Stomach (tissue), 8 donors: ENCODE measurements at regions not wholly inside any gene's neighbourhood (a gene's known extent, or its start where the extent isn't known, plus 50 kb on each side); places are given as distances from the start of the nearest gene placed in this dataset.

Experiments used
- DNase-seq, 2 donors: peaks; one replicate each; pipeline versions ENCODE4 v3.0.0 to v3.0.0-alpha.2; 2013 to 2019
- H3K27ac ChIP-seq, 5 donors: fragments of 200-600 bp in 4 of 5; sonication (generic) in 4 of 5; one replicate each; pipeline ENCODE4 v1.5.1; 2013 to 2019; ENCODE audit warnings: mild to moderate bottlenecking in 1 of 5, moderate library complexity in 1 of 5
- H3K27me3 ChIP-seq, 3 donors: fragments of 200-600 bp; sonication (generic); one replicate each; pipeline ENCODE4 v1.5.1; 2017 to 2019; ENCODE audit warnings: mixed run types in 1 of 3
- H3K36me3 ChIP-seq, 4 donors: fragments of 200-600 bp; sonication (generic); 1 replicate in 3 of 4; 2 replicates in 1 of 4; pipeline ENCODE4 v1.5.1; 2016 to 2019
- H3K4me1 ChIP-seq, 4 donors: fragments of 200-600 bp; sonication (generic); one replicate each; pipeline ENCODE4 v1.5.1; 2016 to 2019
- H3K4me3 ChIP-seq, 4 donors: fragments of 200-600 bp; sonication (generic) in 3 of 4; one replicate each; pipeline ENCODE4 v1.5.1; 2016 to 2019; ENCODE audit warnings: mild to moderate bottlenecking in 1 of 4
- H3K9me3 ChIP-seq, 4 donors: fragments of 200-600 bp; sonication (generic); one replicate each; pipeline ENCODE4 v1.5.1; 2016 to 2019
- EP300 ChIP-seq: sonication (generic); formaldehyde crosslinking; IDR thresholded peaks from one replicate; pipeline ENCODE4 v1.6.1; 2017; ENCODE audit warnings: antibody characterized with exemption
- POLR2A ChIP-seq, 4 donors: fragments of 450-650 bp; IDR thresholded peaks; one replicate each; pipeline ENCODE4 v1.6.1; 2016; ENCODE audit warnings: antibody characterized with exemption in 4 of 4, control low read depth in 2 of 4, mild to moderate bottlenecking in 1 of 4, moderate library complexity in 1 of 4
- POLR2AphosphoS5 ChIP-seq, 3 donors: sonication (generic); formaldehyde crosslinking; IDR thresholded peaks; one replicate each; pipeline ENCODE4 v1.6.1; 2016; ENCODE audit warnings: antibody characterized with exemption in 3 of 3
- WGBS, 5 donors: extraction: QIAGEN DNeasy Blood & Tissue Kit in 3 of 5; methylation state at CpG; one replicate each; pipeline versions ENCODE4 v1.1.5 to v1.1.7; 2013 to 2018; 5-methylcytosine and 5-hydroxymethylcytosine counted together
- intact Hi-C: fragments of 100-400 bp; cut with DNase I; formaldehyde crosslinking; loops from one replicate; pipeline ENCODE4 v1.15.1; 2023; ENCODE audit warnings: low total_unique reads
- TF ChIP-seq, protein P1 (sequence below), 7 experiments: fragments of 450-650 bp in 4 of 7; fragments of 200-600 bp in 3 of 7; sonication (generic) in 3 of 7; IDR thresholded peaks; one replicate each; pipeline ENCODE4 v1.5.1; 2016 to 2019; ENCODE audit warnings: antibody characterized with exemption in 7 of 7, control low read depth in 2 of 7, mild to moderate bottlenecking in 1 of 7
- donor health status: healthy with polysubstance abuse.
- donor health status: Bipolar disorder and iron deficiency.
- donor health status: healthy.

DNA sequence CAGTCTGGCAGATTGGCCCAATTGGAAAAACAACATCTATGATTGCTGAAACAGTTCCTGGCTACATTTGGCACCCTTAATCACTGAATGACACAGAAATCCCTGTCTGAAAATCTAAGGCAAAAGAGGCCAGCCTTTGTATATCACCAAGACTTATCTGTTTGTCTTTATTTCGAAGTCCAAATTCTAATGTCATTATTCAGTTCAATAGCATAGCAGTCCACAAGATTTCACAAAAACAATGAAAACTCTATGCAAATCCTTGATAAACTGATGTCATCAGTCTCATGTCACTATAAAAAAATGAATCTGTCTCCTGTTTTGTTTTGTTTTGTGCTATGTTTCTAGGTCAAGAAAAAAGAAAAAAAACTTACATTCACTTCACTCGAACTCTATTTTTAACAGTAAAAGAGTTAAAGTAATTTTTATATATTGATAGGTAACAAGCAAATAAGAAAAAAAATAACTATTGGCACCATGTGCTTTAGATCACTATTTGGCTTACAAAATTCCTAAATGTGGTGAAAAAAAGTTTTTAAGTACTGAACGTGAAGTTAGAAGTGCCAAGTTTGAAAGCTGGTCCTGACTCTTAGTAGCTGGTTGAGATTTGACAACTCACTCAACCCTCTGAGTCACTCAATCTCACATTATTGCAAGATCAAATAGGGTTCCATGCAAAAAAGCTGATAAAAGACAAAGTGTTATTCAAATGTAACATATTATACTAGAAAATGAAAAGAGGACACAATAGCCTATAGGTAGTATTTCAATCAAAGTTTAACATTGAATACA is 359.3 kb downstream of the IRS1 start:
- TF ChIP-seq POLR2A (IDR thresholded peaks at IDR 0.05), result no peak
- TF ChIP-seq, protein P1, sequence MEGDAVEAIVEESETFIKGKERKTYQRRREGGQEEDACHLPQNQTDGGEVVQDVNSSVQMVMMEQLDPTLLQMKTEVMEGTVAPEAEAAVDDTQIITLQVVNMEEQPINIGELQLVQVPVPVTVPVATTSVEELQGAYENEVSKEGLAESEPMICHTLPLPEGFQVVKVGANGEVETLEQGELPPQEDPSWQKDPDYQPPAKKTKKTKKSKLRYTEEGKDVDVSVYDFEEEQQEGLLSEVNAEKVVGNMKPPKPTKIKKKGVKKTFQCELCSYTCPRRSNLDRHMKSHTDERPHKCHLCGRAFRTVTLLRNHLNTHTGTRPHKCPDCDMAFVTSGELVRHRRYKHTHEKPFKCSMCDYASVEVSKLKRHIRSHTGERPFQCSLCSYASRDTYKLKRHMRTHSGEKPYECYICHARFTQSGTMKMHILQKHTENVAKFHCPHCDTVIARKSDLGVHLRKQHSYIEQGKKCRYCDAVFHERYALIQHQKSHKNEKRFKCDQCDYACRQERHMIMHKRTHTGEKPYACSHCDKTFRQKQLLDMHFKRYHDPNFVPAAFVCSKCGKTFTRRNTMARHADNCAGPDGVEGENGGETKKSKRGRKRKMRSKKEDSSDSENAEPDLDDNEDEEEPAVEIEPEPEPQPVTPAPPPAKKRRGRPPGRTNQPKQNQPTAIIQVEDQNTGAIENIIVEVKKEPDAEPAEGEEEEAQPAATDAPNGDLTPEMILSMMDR (IDR thresholded peaks at IDR 0.05), result no peak
- no peak for TF ChIP-seq POLR2AphosphoS5 (IDR thresholded peaks at IDR 0.05)
- no peak for TF ChIP-seq EP300
- Histone ChIP-seq H3K9me3 (no peaks in the 10 kb centered on the region), H3K27ac (peak overlapping the region in 1 of 5 donors; percentile 14), H3K36me3 (no peaks in the 10 kb centered on the region), H3K27me3 (no peaks in the 10 kb centered on the region), H3K4me3 (no peak overlapping the region), H3K4me1 (peaks cover 0 to 8% (median 2%) of the 10 kb centered on the region in 4 donors)
- DNase-seq, result no peak
- WGBS, 5 donors, result 43 to 55% (median 47%) methylated on average over 3 of the region's 3 CpGs
- intact Hi-C loops, result no loop called here

DNA sequence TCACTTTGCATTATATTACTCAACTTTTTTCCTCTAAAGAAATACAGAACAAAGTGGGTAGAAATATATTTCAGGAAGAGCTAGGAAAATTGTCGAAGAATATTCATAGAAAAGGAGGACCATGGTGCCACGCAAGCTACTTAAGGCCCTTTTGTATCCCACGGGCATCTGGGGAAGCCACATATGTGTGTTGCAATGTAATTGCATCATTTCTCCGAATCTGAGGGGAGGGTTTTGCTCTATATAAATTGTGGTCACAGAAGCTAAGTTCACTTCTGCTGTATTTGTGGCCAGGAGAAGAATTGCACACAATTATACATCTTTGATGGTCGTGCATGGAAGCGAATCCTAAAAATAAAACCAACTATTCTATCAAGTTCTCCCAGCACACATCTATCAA is 360.3 kb downstream of the IRS1 start:
- intact Hi-C loops, result no loop called here
- Histone ChIP-seq H3K27me3 (no peaks in the 10 kb centered on the region), H3K36me3 (no peaks in the 10 kb centered on the region), H3K4me1 (peaks cover 0 to 2% (median 0%) of the 10 kb centered on the region in 4 donors), H3K9me3 (no peaks in the 10 kb centered on the region), H3K27ac (no peak overlapping the region), H3K4me3 (no peak overlapping the region)
- TF ChIP-seq, protein P1 (IDR thresholded peaks at IDR 0.05), result no peak
- TF ChIP-seq POLR2A (IDR thresholded peaks at IDR 0.05) (no peak), EP300 (no peak), POLR2AphosphoS5 (IDR thresholded peaks at IDR 0.05) (no peak)
- WGBS, 5 donors, result 78 to 88% (median 88%) methylated on average over 6 of the region's 6 CpGs
- no peak for DNase-seq

- Histone ChIP-seq H3K36me3 (no peaks in the 10 kb centered on the region), H3K4me3 (no peak overlapping the region), H3K27ac (no peak overlapping the region), H3K4me1 (no peaks in the 10 kb centered on the region), H3K27me3 (no peaks in the 10 kb centered on the region), H3K9me3 (no peaks in the 10 kb centered on the region)
- intact Hi-C loops, result no loop called here
- TF ChIP-seq POLR2A (IDR thresholded peaks at IDR 0.05), result no peak
- TF ChIP-seq EP300, result no peak
- no peak for TF ChIP-seq POLR2AphosphoS5 (IDR thresholded peaks at IDR 0.05)
- TF ChIP-seq, protein P1 (IDR thresholded peaks at IDR 0.05), result no peak
- DNase-seq, result no peak
- WGBS, 5 donors, result 70 to 82% (median 77%) methylated on average over 5 of the region's 5 CpGs
Observed at GRCh38 chr2:226435146-226435545, 364.5 kb downstream of the IRS1 start.

GRCh38 chr2:226434702-226435101 is 364.9 kb downstream of the IRS1 start:
- DNase-seq, result no peak
- TF ChIP-seq EP300, result no peak
- no peak for TF ChIP-seq POLR2AphosphoS5 (IDR thresholded peaks at IDR 0.05)
- TF ChIP-seq, protein P1 (IDR thresholded peaks at IDR 0.05), result no peak
- no peak for TF ChIP-seq POLR2A (IDR thresholded peaks at IDR 0.05)
- Histone ChIP-seq H3K4me3 (no peak overlapping the region), H3K36me3 (no peaks in the 10 kb centered on the region), H3K9me3 (no peaks in the 10 kb centered on the region), H3K27ac (no peak overlapping the region), H3K27me3 (no peaks in the 10 kb centered on the region), H3K4me1 (no peaks in the 10 kb centered on the region)
- 70 to 76% (median 73%) methylated on average over 5 of the region's 5 CpGs for WGBS, 5 donors
- intact Hi-C loops, result no loop called here
